Neural cell (in vitro differentiated cells): ENCODE measurements at regions not wholly inside any gene's neighbourhood (a gene's known extent, or its start where the extent isn't known, plus 50 kb on each side); places are given as distances from the start of the nearest gene placed in this dataset.

Experiments used
- EP300 ChIP-seq: fragments of 450-650 bp; conservative IDR thresholded peaks from 2 replicates; pipeline ENCODE4 v1.6.1; 2014; ENCODE audit warnings: antibody characterized with exemption, mild to moderate bottlenecking, moderate library complexity; ENCODE audit not compliant: poor library complexity, severe bottlenecking
- EZH2 ChIP-seq: fragments of 200-600, 300-800 bp; shearing (Covaris generic), sonication (generic); IDR thresholded peaks from 2 replicates; pipeline ENCODE4 v1.6.1; 2014; ENCODE audit warnings: antibody characterized with exemption, low read length, borderline replicate concordance, mild to moderate bottlenecking; ENCODE audit not compliant: insufficient read depth, poor library complexity, severe bottlenecking
- MXI1 ChIP-seq: fragments of 450-650 bp; conservative IDR thresholded peaks from 2 replicates; pipeline ENCODE4 v1.6.1; 2014; ENCODE audit warnings: antibody characterized with exemption, mild to moderate bottlenecking; ENCODE audit not compliant: poor library complexity, severe bottlenecking
- POLR2AphosphoS5 ChIP-seq: IDR thresholded peaks from 2 replicates; pipeline ENCODE4 v1.6.1; 2012
- RAD21 ChIP-seq: fragments of 450-650 bp; conservative IDR thresholded peaks from 2 replicates; pipeline ENCODE4 v1.6.1; 2014; ENCODE audit warnings: antibody characterized with exemption, mild to moderate bottlenecking, moderate library complexity
- SMC3 ChIP-seq: fragments of 450-650 bp; conservative IDR thresholded peaks from 2 replicates; pipeline ENCODE4 v1.6.1; 2014; ENCODE audit warnings: antibody characterized with exemption, mild to moderate bottlenecking, moderate library complexity; ENCODE audit not compliant: poor library complexity
- TAF1 ChIP-seq: IDR thresholded peaks from 2 replicates; pipeline ENCODE4 v1.6.1; 2012; ENCODE audit warnings: low read depth
- TF ChIP-seq, protein P1 (sequence below): fragments of 450-650 bp; IDR thresholded peaks from 2 replicates; pipeline ENCODE4 v1.5.1; 2014; ENCODE audit warnings: antibody characterized with exemption, mild to moderate bottlenecking, moderate library complexity; ENCODE audit not compliant: poor library complexity, severe bottlenecking

DNA sequence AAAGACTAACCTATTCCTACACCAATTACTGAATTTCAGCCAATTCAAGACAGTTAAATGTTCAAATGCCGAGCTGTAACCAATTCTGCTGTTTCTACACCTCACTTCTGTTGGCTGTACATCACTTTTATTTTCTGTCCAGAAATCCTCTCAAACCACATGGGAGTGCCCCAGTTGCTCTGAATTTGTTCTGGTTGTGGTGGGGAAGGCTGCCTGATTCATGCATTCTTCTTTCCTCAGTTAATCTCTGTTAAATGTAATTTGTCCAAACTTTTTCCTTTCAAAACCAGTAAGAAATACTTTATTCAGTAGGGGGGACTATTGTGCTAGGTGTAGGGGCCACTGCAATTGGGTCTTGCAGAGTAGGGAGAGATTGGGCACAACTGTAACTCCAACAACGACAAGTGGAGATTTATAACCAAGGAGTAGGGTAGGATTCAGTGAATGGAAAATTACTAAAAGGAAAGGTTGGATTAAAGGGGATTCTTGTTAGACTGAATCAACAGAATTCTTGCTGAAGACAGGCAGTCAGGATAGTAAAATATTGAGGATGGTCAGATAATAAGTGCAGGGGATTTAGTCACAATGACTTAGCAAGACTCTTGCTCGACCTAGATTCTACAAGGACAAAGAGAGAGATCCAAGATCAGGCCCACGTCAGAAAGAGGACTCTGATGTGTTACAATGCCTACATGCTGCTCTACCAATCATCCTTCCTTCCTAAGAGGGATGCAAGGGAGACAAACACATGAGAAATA, 593.5 kb upstream of the FAT3 start:
- no peak for TF ChIP-seq EP300
- TF ChIP-seq, protein P1, sequence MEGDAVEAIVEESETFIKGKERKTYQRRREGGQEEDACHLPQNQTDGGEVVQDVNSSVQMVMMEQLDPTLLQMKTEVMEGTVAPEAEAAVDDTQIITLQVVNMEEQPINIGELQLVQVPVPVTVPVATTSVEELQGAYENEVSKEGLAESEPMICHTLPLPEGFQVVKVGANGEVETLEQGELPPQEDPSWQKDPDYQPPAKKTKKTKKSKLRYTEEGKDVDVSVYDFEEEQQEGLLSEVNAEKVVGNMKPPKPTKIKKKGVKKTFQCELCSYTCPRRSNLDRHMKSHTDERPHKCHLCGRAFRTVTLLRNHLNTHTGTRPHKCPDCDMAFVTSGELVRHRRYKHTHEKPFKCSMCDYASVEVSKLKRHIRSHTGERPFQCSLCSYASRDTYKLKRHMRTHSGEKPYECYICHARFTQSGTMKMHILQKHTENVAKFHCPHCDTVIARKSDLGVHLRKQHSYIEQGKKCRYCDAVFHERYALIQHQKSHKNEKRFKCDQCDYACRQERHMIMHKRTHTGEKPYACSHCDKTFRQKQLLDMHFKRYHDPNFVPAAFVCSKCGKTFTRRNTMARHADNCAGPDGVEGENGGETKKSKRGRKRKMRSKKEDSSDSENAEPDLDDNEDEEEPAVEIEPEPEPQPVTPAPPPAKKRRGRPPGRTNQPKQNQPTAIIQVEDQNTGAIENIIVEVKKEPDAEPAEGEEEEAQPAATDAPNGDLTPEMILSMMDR = no peak
- no peak for TF ChIP-seq TAF1
- TF ChIP-seq RAD21 = no peak
- TF ChIP-seq EZH2 = no peak
- no peak for TF ChIP-seq POLR2AphosphoS5
- no peak for TF ChIP-seq MXI1
- TF ChIP-seq SMC3 = no peak
